ENCODE measurements at regions not wholly inside any gene's neighbourhood (a gene's known extent, or its start where the extent isn't known, plus 50 kb on each side); places are given as distances from the start of the nearest gene placed in this dataset.

DNA sequence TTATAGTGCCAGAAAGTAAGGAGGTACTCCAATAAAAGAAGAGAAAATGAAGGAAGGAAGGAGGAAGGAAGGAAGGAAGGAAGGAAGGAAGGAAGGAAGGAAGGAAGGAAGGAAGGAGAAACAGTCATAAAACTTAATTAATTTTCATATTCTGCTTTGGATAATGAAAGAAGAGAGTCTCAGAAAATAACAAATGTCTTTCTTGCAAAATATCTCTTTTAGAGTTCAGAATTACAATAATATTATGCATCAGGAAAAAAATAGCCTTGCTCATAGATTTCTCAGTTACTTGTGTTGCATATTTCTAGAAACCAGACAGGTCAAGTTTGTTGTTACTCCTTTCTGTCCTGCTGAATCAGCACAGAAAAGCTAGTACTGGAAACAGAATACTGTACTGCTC, 130.1 kb upstream of the DKK2 start:
- no peaks in the 10 kb centered on the region for H3K4me1 ChIP-seq (ENCODE audit: control insufficient read depth, low read length)

DNA sequence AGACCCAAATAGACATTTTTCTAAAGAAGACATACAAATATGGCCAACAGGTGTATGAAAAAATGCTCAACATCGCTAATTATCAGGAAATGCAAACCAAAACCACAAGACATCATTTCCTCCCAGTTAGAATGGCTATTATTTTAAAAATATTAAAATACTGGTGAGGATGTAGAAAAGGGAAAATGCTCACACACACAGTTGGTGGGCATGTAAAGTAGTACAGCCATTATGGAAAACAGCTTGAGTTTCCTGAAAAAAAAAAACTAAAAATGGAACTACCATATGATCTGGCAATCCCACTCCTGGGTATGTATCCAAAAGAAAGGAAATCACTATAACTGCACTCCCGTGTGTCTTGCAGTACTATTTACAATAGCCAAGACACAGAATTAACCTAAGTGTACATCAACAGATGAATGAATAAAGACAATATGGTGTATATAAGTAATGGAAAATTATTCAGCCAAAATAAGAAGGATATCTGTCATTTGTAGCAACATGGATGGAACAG, 128.9 kb upstream of the DKK2 start:
- Histone ChIP-seq H3K4me3 (ENCODE audit: low read length) (no peak overlapping the region), H3K4me1 (ENCODE audit: control insufficient read depth, low read length) (no peaks in the 10 kb centered on the region), H3K79me2 (ENCODE audit: control insufficient read depth, low read length) (no peaks in the 10 kb centered on the region), H3K9me3 (ENCODE audit: control insufficient read depth, insufficient read depth, low read length) (no peaks in the 10 kb centered on the region), H3K9me2 (replicated peaks; ENCODE audit: control insufficient read depth, low read length) (no peaks in the 10 kb centered on the region), H3F3A (ENCODE audit: control insufficient read depth, insufficient read depth) (no peaks in the 10 kb centered on the region), H4K20me1 (ENCODE audit: control insufficient read depth, insufficient read depth, low read depth, low read length) (no peaks in the 10 kb centered on the region), H3K36me3 (ENCODE audit: control insufficient read depth, low read length) (no peaks in the 10 kb centered on the region), H3K27ac (ENCODE audit: low read depth, low read length) (no peak overlapping the region), H3K4me2 (ENCODE audit: low read length) (no peak overlapping the region), H3K27me3 (ENCODE audit: control insufficient read depth, low read length) (no peaks in the 10 kb centered on the region)
- TF ChIP-seq, protein P1, sequence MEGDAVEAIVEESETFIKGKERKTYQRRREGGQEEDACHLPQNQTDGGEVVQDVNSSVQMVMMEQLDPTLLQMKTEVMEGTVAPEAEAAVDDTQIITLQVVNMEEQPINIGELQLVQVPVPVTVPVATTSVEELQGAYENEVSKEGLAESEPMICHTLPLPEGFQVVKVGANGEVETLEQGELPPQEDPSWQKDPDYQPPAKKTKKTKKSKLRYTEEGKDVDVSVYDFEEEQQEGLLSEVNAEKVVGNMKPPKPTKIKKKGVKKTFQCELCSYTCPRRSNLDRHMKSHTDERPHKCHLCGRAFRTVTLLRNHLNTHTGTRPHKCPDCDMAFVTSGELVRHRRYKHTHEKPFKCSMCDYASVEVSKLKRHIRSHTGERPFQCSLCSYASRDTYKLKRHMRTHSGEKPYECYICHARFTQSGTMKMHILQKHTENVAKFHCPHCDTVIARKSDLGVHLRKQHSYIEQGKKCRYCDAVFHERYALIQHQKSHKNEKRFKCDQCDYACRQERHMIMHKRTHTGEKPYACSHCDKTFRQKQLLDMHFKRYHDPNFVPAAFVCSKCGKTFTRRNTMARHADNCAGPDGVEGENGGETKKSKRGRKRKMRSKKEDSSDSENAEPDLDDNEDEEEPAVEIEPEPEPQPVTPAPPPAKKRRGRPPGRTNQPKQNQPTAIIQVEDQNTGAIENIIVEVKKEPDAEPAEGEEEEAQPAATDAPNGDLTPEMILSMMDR (IDR thresholded peaks at IDR 0.05; ENCODE audit: low read depth, low read length, poor library complexity, severe bottlenecking): no peak
- no peak for TF ChIP-seq EZH2phosphoT487 (IDR thresholded peaks at IDR 0.05; ENCODE audit: borderline replicate concordance, low read length)

More for the DNA sequence above, 130.1 kb upstream of the DKK2 start:
- H3K27me3 ChIP-seq (ENCODE audit: control insufficient read depth, low read length): no peaks in the 10 kb centered on the region
- H3K27ac ChIP-seq (ENCODE audit: low read depth, low read length): no peak overlapping the region
- no peaks in the 10 kb centered on the region for H3K79me2 ChIP-seq (ENCODE audit: control insufficient read depth, low read length)
- H4K20me1 ChIP-seq (ENCODE audit: control insufficient read depth, insufficient read depth, low read depth, low read length): no peaks in the 10 kb centered on the region
- H3F3A ChIP-seq (ENCODE audit: control insufficient read depth, insufficient read depth): no peaks in the 10 kb centered on the region
- H3K9me3 ChIP-seq (ENCODE audit: control insufficient read depth, insufficient read depth, low read length): no peaks in the 10 kb centered on the region
- H3K36me3 ChIP-seq (ENCODE audit: control insufficient read depth, low read length): no peaks in the 10 kb centered on the region
- no peak overlapping the region for H3K4me3 ChIP-seq (ENCODE audit: low read length)
- no peak overlapping the region for H3K4me2 ChIP-seq (ENCODE audit: low read length)
- no peak for TF ChIP-seq EZH2phosphoT487 (IDR thresholded peaks at IDR 0.05; ENCODE audit: borderline replicate concordance, low read length)
- TF ChIP-seq, protein P1 (IDR thresholded peaks at IDR 0.05; ENCODE audit: low read depth, low read length, poor library complexity, severe bottlenecking): no peak
- no peaks in the 10 kb centered on the region for H3K9me2 ChIP-seq (replicated peaks; ENCODE audit: control insufficient read depth, low read length)

DNA sequence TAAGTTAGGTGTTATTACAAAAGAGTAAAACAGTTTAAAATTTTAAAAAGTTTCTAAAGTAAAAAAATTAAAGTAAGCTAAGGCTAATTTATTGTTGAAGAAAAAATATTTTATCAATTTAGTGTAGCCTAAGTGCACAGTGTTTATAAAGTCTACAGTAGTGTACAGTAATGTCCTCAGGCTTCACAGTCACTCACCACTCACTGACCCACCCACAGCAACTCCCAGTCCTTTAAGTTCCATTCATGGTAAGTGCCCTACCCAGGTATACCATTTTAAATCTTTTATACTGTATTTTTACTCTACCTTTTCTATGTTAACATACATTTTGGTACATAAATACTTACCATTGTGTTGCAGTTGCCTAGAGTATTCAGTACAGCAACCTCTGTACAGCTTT, 120.3 kb upstream of the DKK2 start:
- Histone ChIP-seq H3F3A (ENCODE audit: control insufficient read depth, insufficient read depth) (no peaks in the 10 kb centered on the region), H3K4me1 (ENCODE audit: control insufficient read depth, low read length) (no peaks in the 10 kb centered on the region), H3K79me2 (ENCODE audit: control insufficient read depth, low read length) (no peaks in the 10 kb centered on the region), H3K4me3 (ENCODE audit: low read length) (no peak overlapping the region), H3K4me2 (ENCODE audit: low read length) (no peak overlapping the region), H3K9me2 (replicated peaks; ENCODE audit: control insufficient read depth, low read length) (no peaks in the 10 kb centered on the region), H3K9me3 (ENCODE audit: control insufficient read depth, insufficient read depth, low read length) (no peaks in the 10 kb centered on the region), H4K20me1 (ENCODE audit: control insufficient read depth, insufficient read depth, low read depth, low read length) (no peaks in the 10 kb centered on the region), H3K27me3 (ENCODE audit: control insufficient read depth, low read length) (no peaks in the 10 kb centered on the region), H3K36me3 (ENCODE audit: control insufficient read depth, low read length) (no peaks in the 10 kb centered on the region), H3K27ac (ENCODE audit: low read depth, low read length) (no peak overlapping the region)
- TF ChIP-seq, protein P1 (IDR thresholded peaks at IDR 0.05; ENCODE audit: low read depth, low read length, poor library complexity, severe bottlenecking): no peak
- no peak for TF ChIP-seq EZH2phosphoT487 (IDR thresholded peaks at IDR 0.05; ENCODE audit: borderline replicate concordance, low read length)

Data from DOHH2 (cell line).